LNCAP (cell line): ENCODE measurements at regions not wholly inside any gene's neighbourhood (a gene's known extent, or its start where the extent isn't known, plus 50 kb on each side); places are given as distances from the start of the nearest gene placed in this dataset.

Source experiments
- TF ChIP-seq, protein P1 (sequence below): fragments of 450-650 bp; IDR thresholded peaks from 2 replicates; pipeline ENCODE4 v1.5.1; 2017; ENCODE audit warnings: mild to moderate bottlenecking

- TF ChIP-seq, protein P1, sequence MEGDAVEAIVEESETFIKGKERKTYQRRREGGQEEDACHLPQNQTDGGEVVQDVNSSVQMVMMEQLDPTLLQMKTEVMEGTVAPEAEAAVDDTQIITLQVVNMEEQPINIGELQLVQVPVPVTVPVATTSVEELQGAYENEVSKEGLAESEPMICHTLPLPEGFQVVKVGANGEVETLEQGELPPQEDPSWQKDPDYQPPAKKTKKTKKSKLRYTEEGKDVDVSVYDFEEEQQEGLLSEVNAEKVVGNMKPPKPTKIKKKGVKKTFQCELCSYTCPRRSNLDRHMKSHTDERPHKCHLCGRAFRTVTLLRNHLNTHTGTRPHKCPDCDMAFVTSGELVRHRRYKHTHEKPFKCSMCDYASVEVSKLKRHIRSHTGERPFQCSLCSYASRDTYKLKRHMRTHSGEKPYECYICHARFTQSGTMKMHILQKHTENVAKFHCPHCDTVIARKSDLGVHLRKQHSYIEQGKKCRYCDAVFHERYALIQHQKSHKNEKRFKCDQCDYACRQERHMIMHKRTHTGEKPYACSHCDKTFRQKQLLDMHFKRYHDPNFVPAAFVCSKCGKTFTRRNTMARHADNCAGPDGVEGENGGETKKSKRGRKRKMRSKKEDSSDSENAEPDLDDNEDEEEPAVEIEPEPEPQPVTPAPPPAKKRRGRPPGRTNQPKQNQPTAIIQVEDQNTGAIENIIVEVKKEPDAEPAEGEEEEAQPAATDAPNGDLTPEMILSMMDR = no peak
Observed at GRCh38 chr4:158004101-158004500, 168.7 kb downstream of the GASK1B start.

GRCh38 chr4:158003212-158003611 lies 169.6 kb downstream of the GASK1B start:
- TF ChIP-seq, protein P1 = no peak

GRCh38 chr4:158002173-158002572 lies 170.7 kb downstream of the GASK1B start:
- TF ChIP-seq, protein P1 = no peak

- TF ChIP-seq, protein P1 = no peak
Observed at GRCh38 chr4:158001756-158002155, 171.1 kb downstream of the GASK1B start.

GRCh38 chr4:157999723-158000122 lies 173.1 kb downstream of the GASK1B start:
- TF ChIP-seq, protein P1 = no peak

DNA sequence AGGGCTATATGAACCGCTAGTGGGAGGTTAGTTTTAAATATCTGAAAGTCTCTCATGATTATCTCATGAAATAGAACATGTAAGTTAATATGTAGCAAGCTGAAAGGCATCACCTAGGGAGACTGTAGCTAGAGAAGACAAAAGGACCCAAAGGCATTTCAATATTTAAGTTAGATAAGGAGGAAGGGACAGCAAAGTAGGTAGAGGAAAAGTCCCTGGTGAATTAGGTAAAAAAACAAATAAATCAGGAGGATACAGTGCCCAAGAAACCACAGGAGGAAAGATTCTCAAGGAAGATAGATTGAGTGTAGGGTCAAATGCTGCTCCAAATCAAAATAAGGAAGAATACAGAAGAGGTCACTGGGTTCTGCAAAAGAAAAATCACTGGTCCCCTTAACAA lies 175.5 kb downstream of the GASK1B start:
- TF ChIP-seq, protein P1 = no peak

DNA sequence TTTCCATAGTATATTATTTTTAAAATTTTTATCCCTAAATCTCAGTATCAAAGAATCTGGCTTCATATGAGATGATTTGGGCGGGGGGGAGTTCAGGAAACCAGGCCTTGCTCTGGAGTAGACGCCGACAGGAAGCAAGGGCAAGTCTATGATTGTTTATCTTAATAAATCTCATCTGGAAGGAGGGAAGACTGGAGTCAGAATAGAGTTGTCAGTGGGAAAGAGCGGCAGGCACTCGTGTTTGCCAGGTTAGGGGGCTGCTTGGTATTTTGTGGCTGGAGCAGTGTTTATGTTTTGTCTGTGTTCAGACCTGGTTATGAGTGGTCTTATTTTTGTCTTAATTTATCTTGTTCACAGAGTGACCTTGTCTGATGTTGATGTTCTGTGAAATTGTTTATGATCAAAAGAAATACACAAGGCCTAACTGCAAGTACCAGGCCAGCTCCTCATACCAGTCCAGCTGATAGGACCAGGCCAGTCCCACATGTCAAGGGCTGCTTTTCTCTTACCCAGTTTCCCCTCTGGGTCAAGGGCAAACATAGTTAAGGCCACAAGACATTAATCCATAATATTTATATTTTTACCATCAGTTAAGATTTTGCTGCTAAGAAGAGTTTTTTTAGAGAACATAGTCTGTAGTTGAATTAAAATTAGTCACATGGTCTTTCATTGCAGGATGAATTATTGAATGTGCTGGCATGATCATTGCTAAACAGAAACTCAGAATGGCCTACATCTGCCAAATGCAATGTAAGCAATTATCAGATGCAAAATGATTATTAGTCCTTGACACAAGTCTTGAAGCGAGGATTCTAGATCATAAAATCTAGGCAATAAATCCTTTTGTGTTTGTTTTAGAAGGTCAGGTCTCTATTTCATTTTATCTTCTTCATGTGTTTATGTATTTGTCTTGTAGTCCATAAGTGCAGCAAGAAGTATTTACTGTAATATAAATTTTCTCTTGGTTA lies 176.5 kb downstream of the GASK1B start:
- TF ChIP-seq, protein P1 = no peak
